ENCODE measurements at regions not wholly inside any gene's neighbourhood (a gene's known extent, or its start where the extent isn't known, plus 50 kb on each side); places are given as distances from the start of the nearest gene placed in this dataset.

DNA sequence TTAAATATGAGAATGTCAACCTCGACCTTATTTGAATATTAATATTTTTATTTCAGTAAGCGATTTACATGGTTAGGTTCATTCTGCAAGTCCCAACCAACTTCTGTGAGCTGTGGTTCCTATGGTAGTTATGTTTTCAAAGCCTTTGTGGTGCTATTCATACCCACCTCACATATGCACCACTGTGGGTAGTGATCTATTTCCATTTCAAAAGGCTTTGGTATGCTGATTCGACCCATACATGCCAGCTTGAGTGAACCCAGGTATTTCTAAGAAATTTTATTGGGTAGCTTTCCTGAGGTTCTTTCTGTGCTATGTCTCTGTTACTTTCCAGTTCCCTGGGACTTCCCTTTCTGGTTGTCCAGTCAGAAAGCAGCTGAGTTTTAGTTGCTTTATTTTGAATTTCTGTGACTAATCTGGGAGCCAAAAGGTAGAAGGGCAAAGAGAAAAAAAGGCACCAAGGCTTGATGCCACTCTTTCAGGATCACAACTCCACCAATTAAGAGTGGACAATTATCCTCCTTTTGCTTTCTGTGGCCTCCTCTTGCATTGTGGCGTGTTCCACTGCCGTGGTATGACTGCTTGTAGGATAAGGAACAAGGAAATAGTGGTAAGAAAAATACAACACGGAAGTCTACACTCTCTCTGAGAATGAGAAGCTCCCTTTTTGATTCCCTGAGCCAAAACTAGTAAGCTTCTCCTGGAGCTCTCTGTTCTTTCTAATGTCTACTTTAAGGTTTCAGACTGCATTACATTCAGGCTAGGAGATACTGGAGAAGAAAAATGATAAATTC lies 729.1 kb downstream of the NOVA1 start (continued):
- TF ChIP-seq, protein P1, sequence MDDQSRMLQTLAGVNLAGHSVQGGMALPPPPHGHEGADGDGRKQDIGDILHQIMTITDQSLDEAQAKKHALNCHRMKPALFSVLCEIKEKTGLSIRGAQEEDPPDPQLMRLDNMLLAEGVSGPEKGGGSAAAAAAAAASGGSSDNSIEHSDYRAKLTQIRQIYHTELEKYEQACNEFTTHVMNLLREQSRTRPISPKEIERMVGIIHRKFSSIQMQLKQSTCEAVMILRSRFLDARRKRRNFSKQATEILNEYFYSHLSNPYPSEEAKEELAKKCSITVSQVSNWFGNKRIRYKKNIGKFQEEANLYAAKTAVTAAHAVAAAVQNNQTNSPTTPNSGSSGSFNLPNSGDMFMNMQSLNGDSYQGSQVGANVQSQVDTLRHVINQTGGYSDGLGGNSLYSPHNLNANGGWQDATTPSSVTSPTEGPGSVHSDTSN (IDR thresholded peaks at IDR 0.05) = no peak
- TF ChIP-seq MXI1 (IDR thresholded peaks at IDR 0.05; ENCODE audit: low read depth, low read length) (no peak), RFX5 (IDR thresholded peaks at IDR 0.05; ENCODE audit: low read length) (no peak), EP300 (IDR thresholded peaks at IDR 0.05; ENCODE audit: borderline replicate concordance in 1 of 2, low read depth in 1 of 2, low read length in 1 of 2) (no peak)

- Histone ChIP-seq H3F3A (replicated peaks; ENCODE audit: insufficient read depth) (no peaks in the 10 kb centered on the region), H3K9me2 (no peaks in the 10 kb centered on the region), H3K4me1 (ENCODE audit: control insufficient read depth in 1 of 2, insufficient read depth in 2 of 2, low read depth in 1 of 2, low read length in 1 of 2) (no peaks in the 10 kb centered on the region), H3K4me3 (ENCODE audit: low read depth in 2 of 2, low read length in 1 of 2) (no peak overlapping the region), H4K20me1 (ENCODE audit: insufficient read depth) (no peaks in the 10 kb centered on the region), H3K27ac (ENCODE audit: low read depth in 2 of 2, low read length in 1 of 2) (no peak overlapping the region), H3K4me2 (no peak overlapping the region), H3K27me3 (ENCODE audit: insufficient read depth) (no peaks in the 10 kb centered on the region), H3K9ac (no peak overlapping the region), H3K36me3 (replicated peaks in 1 of 2; ENCODE audit: control insufficient read depth in 1 of 2, insufficient read depth in 2 of 2, low read length in 1 of 2) (no peaks in the 10 kb centered on the region), H3K79me2 (ENCODE audit: insufficient read depth) (no peaks in the 10 kb centered on the region), H2AFZ (ENCODE audit: low read depth) (no peak overlapping the region), H3K9me3 (no peaks in the 10 kb centered on the region)
- ChIA-PET POLR2A (no interaction called here), CTCF (no interaction called here)
- 0% methylated on average over 1 of the region's 1 CpG for WGBS (ENCODE audit: low lambda C conversion rate)
- no peak for DNase-seq
- TF ChIP-seq GABPA (IDR thresholded peaks at IDR 0.05; ENCODE audit: low read depth) (no peak), EP300 (IDR thresholded peaks at IDR 0.05; ENCODE audit: borderline replicate concordance in 1 of 2, low read depth in 1 of 2, low read length in 1 of 2) (no peak), JUND (IDR thresholded peaks at IDR 0.05) (no peak), RFX5 (IDR thresholded peaks at IDR 0.05; ENCODE audit: low read length) (no peak), SMC3 (IDR thresholded peaks at IDR 0.05; ENCODE audit: low read depth, low read length) (no peak), MEF2A (IDR thresholded peaks at IDR 0.05; ENCODE audit: borderline replicate concordance, low read depth) (no peak), YY1 (IDR thresholded peaks at IDR 0.05; ENCODE audit: low read depth) (no peak), TEAD4 (IDR thresholded peaks at IDR 0.05; ENCODE audit: borderline replicate concordance, insufficient read depth) (no peak), MAX (IDR thresholded peaks at IDR 0.05; ENCODE audit: low read depth) (no peak)
- TF ChIP-seq, protein P2, sequence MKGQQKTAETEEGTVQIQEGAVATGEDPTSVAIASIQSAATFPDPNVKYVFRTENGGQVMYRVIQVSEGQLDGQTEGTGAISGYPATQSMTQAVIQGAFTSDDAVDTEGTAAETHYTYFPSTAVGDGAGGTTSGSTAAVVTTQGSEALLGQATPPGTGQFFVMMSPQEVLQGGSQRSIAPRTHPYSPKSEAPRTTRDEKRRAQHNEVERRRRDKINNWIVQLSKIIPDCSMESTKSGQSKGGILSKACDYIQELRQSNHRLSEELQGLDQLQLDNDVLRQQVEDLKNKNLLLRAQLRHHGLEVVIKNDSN (IDR thresholded peaks at IDR 0.05; ENCODE audit: borderline replicate concordance, low read depth) = no peak
These were observed 736.4 kb downstream of the NOVA1 start for GRCh38 chr14:25861406-25861805.

DNA sequence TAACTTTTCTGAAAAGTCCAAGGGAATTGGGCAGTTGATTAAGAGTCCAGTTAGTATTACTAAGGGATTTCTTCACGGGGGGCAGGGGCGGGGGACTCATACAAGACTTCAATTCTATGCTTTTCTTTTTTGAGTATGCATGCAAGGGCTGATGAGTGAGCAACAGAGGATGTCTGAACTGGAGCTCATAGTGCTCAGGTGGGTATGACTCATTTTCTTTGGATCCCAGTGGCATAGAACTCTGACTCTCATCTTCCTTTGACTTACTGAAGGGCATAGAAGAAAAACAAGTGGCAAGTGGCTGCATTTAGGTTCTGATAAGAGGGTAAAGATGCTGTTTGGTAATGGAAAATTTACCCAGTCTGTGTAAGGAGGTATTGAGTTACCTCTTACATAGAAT lies 749.2 kb downstream of the NOVA1 start:
- Histone ChIP-seq H3K36me3 (replicated peaks in 1 of 2; ENCODE audit: control insufficient read depth in 1 of 2, insufficient read depth in 2 of 2, low read length in 1 of 2) (no peaks in the 10 kb centered on the region), H3K4me3 (ENCODE audit: low read depth in 2 of 2, low read length in 1 of 2) (no peak overlapping the region), H3K27me3 (ENCODE audit: insufficient read depth) (no peaks in the 10 kb centered on the region), H2AFZ (ENCODE audit: low read depth) (no peak overlapping the region), H3K9me3 (no peaks in the 10 kb centered on the region), H3K79me2 (ENCODE audit: insufficient read depth) (no peaks in the 10 kb centered on the region), H3K4me1 (ENCODE audit: control insufficient read depth in 1 of 2, insufficient read depth in 2 of 2, low read depth in 1 of 2, low read length in 1 of 2) (no peaks in the 10 kb centered on the region), H3K4me2 (no peak overlapping the region), H3K9me2 (no peaks in the 10 kb centered on the region), H4K20me1 (ENCODE audit: insufficient read depth) (no peaks in the 10 kb centered on the region), H3K27ac (ENCODE audit: low read depth in 2 of 2, low read length in 1 of 2) (no peak overlapping the region), H3F3A (replicated peaks; ENCODE audit: insufficient read depth) (no peaks in the 10 kb centered on the region), H3K9ac (no peak overlapping the region)
- ChIA-PET POLR2A (no interaction called here), CTCF (interaction anchor here (1.0 kb wide), 1 partner anchor 15 kb away, joined by 3 read pairs; no protein-coding TSS in a partner anchor)
- no peak for TF ChIP-seq RCOR1 (IDR thresholded peaks at IDR 0.05; ENCODE audit: low read length)
- no peak for TF ChIP-seq SMC3 (IDR thresholded peaks at IDR 0.05; ENCODE audit: low read depth, low read length)
- no peak for TF ChIP-seq ELF1 (IDR thresholded peaks at IDR 0.05)
- TF ChIP-seq EP300 (IDR thresholded peaks at IDR 0.05; ENCODE audit: borderline replicate concordance in 1 of 2, low read depth in 1 of 2, low read length in 1 of 2) = no peak
- no peak for TF ChIP-seq RFX5 (IDR thresholded peaks at IDR 0.05; ENCODE audit: low read length)
- no peak for TF ChIP-seq IRF3 (IDR thresholded peaks at IDR 0.05; ENCODE audit: low read depth, low read length)
- TF ChIP-seq, protein P3, sequence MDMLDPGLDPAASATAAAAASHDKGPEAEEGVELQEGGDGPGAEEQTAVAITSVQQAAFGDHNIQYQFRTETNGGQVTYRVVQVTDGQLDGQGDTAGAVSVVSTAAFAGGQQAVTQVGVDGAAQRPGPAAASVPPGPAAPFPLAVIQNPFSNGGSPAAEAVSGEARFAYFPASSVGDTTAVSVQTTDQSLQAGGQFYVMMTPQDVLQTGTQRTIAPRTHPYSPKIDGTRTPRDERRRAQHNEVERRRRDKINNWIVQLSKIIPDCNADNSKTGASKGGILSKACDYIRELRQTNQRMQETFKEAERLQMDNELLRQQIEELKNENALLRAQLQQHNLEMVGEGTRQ (IDR thresholded peaks at IDR 0.05; ENCODE audit: borderline replicate concordance, low read depth, low read length) = no peak
- DNase-seq = no peak
- WGBS (ENCODE audit: low lambda C conversion rate) = 0% methylated on average over 2 of the region's 2 CpGs

Measured in SK-N-SH (cell line).